ENCODE measurements at regions not wholly inside any gene's neighbourhood (a gene's known extent, or its start where the extent isn't known, plus 50 kb on each side); places are given as distances from the start of the nearest gene placed in this dataset.

GRCh38 chr13:87358319-87358718 lies 312.9 kb upstream of the SLITRK5 start:
- Histone ChIP-seq H3K4me2 (no peak overlapping the region), H3K9me3 (no peaks in the 10 kb centered on the region), H3K27ac (no peak overlapping the region), H3K4me3 (no peak overlapping the region), H3K4me1 (no peaks in the 10 kb centered on the region)
- FAIRE-seq (no peak), ATAC-seq (no peak), DNase-seq (ENCODE audit: low read depth in 1 of 2, low spot score in 1 of 2) (no peak)
- TF ChIP-seq, protein P1, sequence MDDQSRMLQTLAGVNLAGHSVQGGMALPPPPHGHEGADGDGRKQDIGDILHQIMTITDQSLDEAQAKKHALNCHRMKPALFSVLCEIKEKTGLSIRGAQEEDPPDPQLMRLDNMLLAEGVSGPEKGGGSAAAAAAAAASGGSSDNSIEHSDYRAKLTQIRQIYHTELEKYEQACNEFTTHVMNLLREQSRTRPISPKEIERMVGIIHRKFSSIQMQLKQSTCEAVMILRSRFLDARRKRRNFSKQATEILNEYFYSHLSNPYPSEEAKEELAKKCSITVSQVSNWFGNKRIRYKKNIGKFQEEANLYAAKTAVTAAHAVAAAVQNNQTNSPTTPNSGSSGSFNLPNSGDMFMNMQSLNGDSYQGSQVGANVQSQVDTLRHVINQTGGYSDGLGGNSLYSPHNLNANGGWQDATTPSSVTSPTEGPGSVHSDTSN (IDR thresholded peaks at IDR 0.05): no peak
- TF ChIP-seq ZFP36 (IDR thresholded peaks at IDR 0.05; ENCODE audit: borderline replicate concordance, partially characterized antibody) (no peak), GATA3 (IDR thresholded peaks at IDR 0.05; ENCODE audit: borderline replicate concordance) (no peak), MAFK (IDR thresholded peaks at IDR 0.05; ENCODE audit: partially characterized antibody) (no peak), JUNB (IDR thresholded peaks at IDR 0.05) (no peak), KDM1A (IDR thresholded peaks at IDR 0.05; ENCODE audit: low read depth) (no peak), SREBF2 (IDR thresholded peaks at IDR 0.05) (no peak), MYC (IDR thresholded peaks at IDR 0.05; ENCODE audit: borderline replicate concordance, low read length) (no peak), ELK1 (IDR thresholded peaks at IDR 0.05; ENCODE audit: low read depth, low read length) (no peak), RCOR1 (IDR thresholded peaks at IDR 0.05; ENCODE audit: low read depth, low read length) (no peak), HOXA7 (CRISPR knock-in tag; IDR thresholded peaks at IDR 0.05) (no peak), CHD2 (IDR thresholded peaks at IDR 0.05; ENCODE audit: low read length, partially characterized antibody) (no peak), POLR2AphosphoS2 (conservative IDR thresholded peaks at IDR 0.05; ENCODE audit: low read length) (no peak), NR3C1 (IDR thresholded peaks at IDR 0.05) (no peak), MAZ (IDR thresholded peaks at IDR 0.05; ENCODE audit: borderline replicate concordance, low read depth, low read length) (no peak)
- ChIA-PET POLR2A (no interaction called here), CTCF (no interaction called here)

GRCh38 chr13:87361216-87361615 lies 310.0 kb upstream of the SLITRK5 start:
- WGBS (ENCODE audit: missing lambda C conversion rate): 13% methylated on average over 1 of the region's 1 CpG
- H3K4me1 ChIP-seq: no peaks in the 10 kb centered on the region
- H3K4me3 ChIP-seq: no peak overlapping the region
- no peak overlapping the region for H3K4me2 ChIP-seq
- no peak for ATAC-seq
- H3K9me3 ChIP-seq: no peaks in the 10 kb centered on the region
- H3K27ac ChIP-seq: no peak overlapping the region
- no peak for FAIRE-seq
- no peak for DNase-seq (ENCODE audit: low read depth in 1 of 2, low spot score in 1 of 2)
- CTCF ChIA-PET: no interaction called here
- TF ChIP-seq REST (IDR thresholded peaks at IDR 0.05) (no peak), NPAS2 (CRISPR knock-in tag; IDR thresholded peaks at IDR 0.05; ENCODE audit: borderline replicate concordance) (no peak), ZSCAN20 (CRISPR knock-in tag; IDR thresholded peaks at IDR 0.05) (no peak), ZC3H11A (IDR thresholded peaks at IDR 0.05) (no peak)
- POLR2A ChIA-PET: no interaction called here

DNA sequence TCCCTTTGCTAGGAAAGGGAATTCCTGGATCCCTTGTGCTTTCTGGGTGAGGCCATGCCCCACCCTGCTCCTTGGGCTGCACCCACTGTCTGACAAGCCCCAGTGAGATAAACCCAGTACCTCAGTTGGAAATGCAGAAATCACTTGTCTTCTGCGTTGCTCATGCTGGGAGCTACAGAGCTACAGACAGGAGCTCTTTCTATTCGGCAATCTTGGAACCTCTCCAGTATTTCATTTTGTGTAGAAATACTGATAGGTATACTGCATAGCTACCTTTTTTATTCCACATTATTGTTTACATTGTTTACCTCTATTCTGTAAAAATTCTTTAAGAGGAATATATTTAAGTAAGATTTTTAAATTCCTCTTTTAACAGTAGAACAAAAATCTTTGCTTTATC lies 302.5 kb upstream of the SLITRK5 start:
- DNase-seq (ENCODE audit: low read depth in 1 of 2, low spot score in 1 of 2): no peak

More for the DNA sequence above, 302.5 kb upstream of the SLITRK5 start:
- WGBS (ENCODE audit: missing lambda C conversion rate): 27% methylated on average over 2 of the region's 2 CpGs
- H3K9me3 ChIP-seq: no peaks in the 10 kb centered on the region
- FAIRE-seq (no peak), ATAC-seq (no peak)
- POLR2A ChIA-PET: no interaction called here
- H3K4me1 ChIP-seq: no peaks in the 10 kb centered on the region
- TF ChIP-seq RAD21 (conservative IDR thresholded peaks at IDR 0.05 in 1 of 2, IDR thresholded peaks at IDR 0.05 in 1 of 2): no peak
- TF ChIP-seq PHF8 (IDR thresholded peaks at IDR 0.05; ENCODE audit: borderline replicate concordance, low read depth): no peak
- no peak overlapping the region for H3K4me3 ChIP-seq
- CTCF ChIA-PET: no interaction called here
- H3K27ac ChIP-seq: no peak overlapping the region
- no peak overlapping the region for H3K4me2 ChIP-seq
